Breast epithelium (tissue), 4 donors: ENCODE measurements at regions not wholly inside any gene's neighbourhood (a gene's known extent, or its start where the extent isn't known, plus 50 kb on each side); places are given as distances from the start of the nearest gene placed in this dataset.
A peak's percentile ranks its signal among the peaks of the same experiment; 100 is the strongest.

ENCODE experiments used
- DNase-seq, 2 donors: peaks; one replicate each; pipeline ENCODE4 v3.0.0-alpha.2; 2019; ENCODE audit warnings: low spot score in 2 of 2
- H3K27ac ChIP-seq, 2 donors: fragments of 200-600 bp; sonication (generic) in 1 of 2; one replicate each; pipeline ENCODE4 v1.5.1; 2016 to 2019; ENCODE audit warnings: mild to moderate bottlenecking in 1 of 2
- H3K27me3 ChIP-seq, 2 donors: fragments of 200-600 bp; sonication (generic) in 1 of 2; one replicate each; pipeline versions ENCODE4 v1.5.1 to v1.6.0; 2017 to 2019; ENCODE audit warnings: control low read depth in 1 of 2, mild to moderate bottlenecking in 1 of 2
- H3K36me3 ChIP-seq: fragments of 200-600 bp; one replicate; pipeline ENCODE4 v1.5.1; 2019
- H3K4me1 ChIP-seq, 2 donors: fragments of 200-600 bp; sonication (generic); one replicate each; pipeline ENCODE4 v1.5.1; 2016 to 2019; ENCODE audit warnings: control low read depth in 1 of 2
- H3K4me3 ChIP-seq, 3 donors: fragments of 200-600 bp; sonication (generic); 1 replicate in 2 of 3; 2 replicates in 1 of 3; pipeline ENCODE4 v1.5.1; 2016 to 2019; ENCODE audit warnings: mild to moderate bottlenecking in 3 of 3, moderate library complexity in 2 of 3
- H3K9me3 ChIP-seq, 2 donors: fragments of 200-600 bp; sonication (generic) in 1 of 2; one replicate each; pipeline ENCODE4 v1.5.1; 2016 to 2019; ENCODE audit warnings: control low read depth in 1 of 2
- POLR2A ChIP-seq: fragments of 450-650 bp; IDR thresholded peaks from one replicate; pipeline ENCODE4 v1.6.1; 2016; ENCODE audit warnings: antibody characterized with exemption, mild to moderate bottlenecking, moderate library complexity
- POLR2AphosphoS5 ChIP-seq, 3 donors: sonication (generic); formaldehyde crosslinking; IDR thresholded peaks; one replicate each; pipeline ENCODE4 v1.6.1; 2017; ENCODE audit warnings: antibody characterized with exemption in 3 of 3
- intact Hi-C: fragments of 100-400 bp; cut with DNase I; formaldehyde crosslinking; loops from one replicate; pipeline ENCODE4 v1.15.1; 2023; ENCODE audit warnings: low total_unique reads
- TF ChIP-seq, protein P1 (sequence below), 3 donors: fragments of 450-650 bp; IDR thresholded peaks; one replicate each; pipeline ENCODE4 v1.5.1; 2016 to 2017; ENCODE audit warnings: antibody characterized with exemption in 3 of 3, mild to moderate bottlenecking in 3 of 3, moderate library complexity in 3 of 3

DNA sequence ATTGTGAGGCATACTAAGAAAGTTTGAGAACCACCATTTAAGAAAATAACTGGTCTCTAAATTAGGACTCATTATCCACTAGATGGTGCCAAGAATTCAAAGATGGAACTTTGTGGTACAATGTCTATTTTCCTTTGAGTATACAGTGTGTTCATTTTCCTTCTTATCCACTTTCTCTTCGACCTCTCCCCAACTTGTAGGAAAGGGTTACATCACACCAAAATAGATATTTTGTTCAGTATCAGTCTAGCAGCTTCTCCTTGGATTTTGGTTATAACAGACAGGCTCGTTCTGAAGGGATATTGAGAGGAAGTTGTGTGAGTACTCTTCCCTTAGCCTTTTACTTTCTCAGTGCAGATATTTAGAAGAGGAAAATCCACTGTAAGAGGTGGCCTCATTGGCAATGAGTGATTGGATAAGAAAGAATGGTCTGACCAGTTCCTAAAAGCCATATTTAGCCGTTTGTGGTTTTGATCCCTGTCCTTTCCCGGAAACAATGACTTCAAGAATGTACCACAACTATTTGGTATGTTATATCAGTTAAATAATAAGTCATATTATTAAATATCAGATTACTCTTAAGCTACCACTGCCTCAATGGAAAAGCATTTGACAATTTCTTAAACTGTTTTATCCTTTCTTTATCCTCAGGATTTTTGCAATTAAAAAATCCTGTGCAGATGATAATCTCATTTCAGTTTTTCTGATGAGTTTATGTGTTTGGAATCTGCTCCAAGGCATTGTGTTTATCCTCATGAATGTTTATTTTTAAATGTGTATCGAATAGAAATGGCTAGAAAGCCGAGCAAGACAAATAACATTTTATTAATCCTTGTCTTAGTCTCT lies 69.0 kb upstream of the GRAMD2B start:
- peaks cover 0 to 9% of the 10 kb centered on the region in 2 donors for H3K4me1 ChIP-seq
- intact Hi-C loops: loop anchor here (5.0 kb wide), 1 partner anchor 188 kb away; no protein-coding TSS in a partner anchor
- no peaks in the 10 kb centered on the region for H3K36me3 ChIP-seq
- peak overlapping the region; percentile 78 to 80 for H3K27ac ChIP-seq
- no peaks in the 10 kb centered on the region for H3K27me3 ChIP-seq
- peak overlapping the region in 1 of 3 donors; percentile 48 for H3K4me3 ChIP-seq
- H3K9me3 ChIP-seq: no peaks in the 10 kb centered on the region
- TF ChIP-seq POLR2A: no peak
- peak in 2 of 3 donors; percentile 47 to 57 for TF ChIP-seq POLR2AphosphoS5 (IDR thresholded peaks at IDR 0.05)
- TF ChIP-seq, protein P1, sequence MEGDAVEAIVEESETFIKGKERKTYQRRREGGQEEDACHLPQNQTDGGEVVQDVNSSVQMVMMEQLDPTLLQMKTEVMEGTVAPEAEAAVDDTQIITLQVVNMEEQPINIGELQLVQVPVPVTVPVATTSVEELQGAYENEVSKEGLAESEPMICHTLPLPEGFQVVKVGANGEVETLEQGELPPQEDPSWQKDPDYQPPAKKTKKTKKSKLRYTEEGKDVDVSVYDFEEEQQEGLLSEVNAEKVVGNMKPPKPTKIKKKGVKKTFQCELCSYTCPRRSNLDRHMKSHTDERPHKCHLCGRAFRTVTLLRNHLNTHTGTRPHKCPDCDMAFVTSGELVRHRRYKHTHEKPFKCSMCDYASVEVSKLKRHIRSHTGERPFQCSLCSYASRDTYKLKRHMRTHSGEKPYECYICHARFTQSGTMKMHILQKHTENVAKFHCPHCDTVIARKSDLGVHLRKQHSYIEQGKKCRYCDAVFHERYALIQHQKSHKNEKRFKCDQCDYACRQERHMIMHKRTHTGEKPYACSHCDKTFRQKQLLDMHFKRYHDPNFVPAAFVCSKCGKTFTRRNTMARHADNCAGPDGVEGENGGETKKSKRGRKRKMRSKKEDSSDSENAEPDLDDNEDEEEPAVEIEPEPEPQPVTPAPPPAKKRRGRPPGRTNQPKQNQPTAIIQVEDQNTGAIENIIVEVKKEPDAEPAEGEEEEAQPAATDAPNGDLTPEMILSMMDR (IDR thresholded peaks at IDR 0.05): peak in 2 of 3 donors; percentile 55 to 58
- DNase-seq: no peak

- Histone ChIP-seq H3K36me3 (no peaks in the 10 kb centered on the region), H3K27me3 (no peaks in the 10 kb centered on the region), H3K9me3 (no peaks in the 10 kb centered on the region), H3K27ac (peak overlapping the region; percentile 60 to 80), H3K4me3 (no peak overlapping the region), H3K4me1 (peaks cover 0 to 9% of the 10 kb centered on the region in 2 donors)
- TF ChIP-seq, protein P1 (IDR thresholded peaks at IDR 0.05): no peak
- no peak for TF ChIP-seq POLR2A
- no peak for TF ChIP-seq POLR2AphosphoS5 (IDR thresholded peaks at IDR 0.05)
- intact Hi-C loops: loop anchor here (5.0 kb wide), 1 partner anchor 187 kb away; no protein-coding TSS in a partner anchor
- DNase-seq: no peak
Measured at GRCh38 chr5:126354858-126355731, 68.1 kb upstream of the GRAMD2B start.

- H3K4me3 ChIP-seq: no peak overlapping the region
- TF ChIP-seq POLR2AphosphoS5 (IDR thresholded peaks at IDR 0.05) (no peak), POLR2A (no peak)
- TF ChIP-seq, protein P1 (IDR thresholded peaks at IDR 0.05): no peak
- no peak overlapping the region for H3K27ac ChIP-seq
- DNase-seq: no peak
- no peaks in the 10 kb centered on the region for H3K36me3 ChIP-seq
- H3K9me3 ChIP-seq: no peaks in the 10 kb centered on the region
- no peaks in the 10 kb centered on the region for H3K27me3 ChIP-seq
- intact Hi-C loops: no loop called here
- peaks cover 0 to 9% of the 10 kb centered on the region in 2 donors for H3K4me1 ChIP-seq
Measured at GRCh38 chr5:126355940-126356339, 67.3 kb upstream of the GRAMD2B start.

GRCh38 chr5:126357585-126358342 lies 65.4 kb upstream of the GRAMD2B start:
- no peak overlapping the region for H3K27ac ChIP-seq
- H3K9me3 ChIP-seq: no peaks in the 10 kb centered on the region
- H3K27me3 ChIP-seq: no peaks in the 10 kb centered on the region
- no peak overlapping the region for H3K4me3 ChIP-seq
- peaks cover 0 to 9% of the 10 kb centered on the region in 2 donors for H3K4me1 ChIP-seq
- no peak for DNase-seq
- H3K36me3 ChIP-seq: no peaks in the 10 kb centered on the region
- intact Hi-C loops: no loop called here
- TF ChIP-seq POLR2AphosphoS5 (IDR thresholded peaks at IDR 0.05) (no peak), POLR2A (no peak)
- TF ChIP-seq, protein P1 (IDR thresholded peaks at IDR 0.05): no peak
